GM23338 (cell line): ENCODE measurements at regions not wholly inside any gene's neighbourhood (a gene's known extent, or its start where the extent isn't known, plus 50 kb on each side); places are given as distances from the start of the nearest gene placed in this dataset.

Source experiments
- ATAC-seq: fragments of 200-7000 bp; cut with Tn5 transposase; 3 replicates; pipeline ENCODE4 v1.9.1; 2020
- DNase-seq: peaks from one replicate; pipeline ENCODE4 v3.0.0-alpha.2; 2015; ENCODE audit warnings: low spot score
- H2AFZ ChIP-seq: fragments of 200-600 bp; sonication (generic); 2 replicates; pipeline ENCODE4 v1.8.0; 2016; ENCODE audit warnings: antibody characterized with exemption, mild to moderate bottlenecking, moderate library complexity
- H3F3A ChIP-seq: fragments of 200-600 bp; sonication (generic); replicated peaks from 2 replicates; pipeline ENCODE4 v1.8.0; 2017; ENCODE audit warnings: antibody characterized with exemption, mixed run types, low read depth
- H3K27ac ChIP-seq: fragments of 200-600 bp; sonication (generic); 2 replicates; pipeline ENCODE4 v1.6.1; 2016; ENCODE audit warnings: low read depth
- H3K27me3 ChIP-seq: fragments of 200-600 bp; sonication (generic); 2 replicates; pipeline ENCODE4 v1.8.0; 2016; ENCODE audit warnings: mild to moderate bottlenecking, mixed run types, moderate library complexity; ENCODE audit not compliant: insufficient read depth
- H3K36me3 ChIP-seq: fragments of 200-600 bp; sonication (generic); 2 replicates; pipeline ENCODE4 v1.8.0; 2016; ENCODE audit warnings: mild to moderate bottlenecking; ENCODE audit not compliant: insufficient read depth
- H3K4me1 ChIP-seq: fragments of 200-600 bp; sonication (generic); 2 replicates; pipeline ENCODE4 v1.8.0; 2016; ENCODE audit warnings: mild to moderate bottlenecking, moderate library complexity; ENCODE audit not compliant: insufficient read depth
- H3K4me2 ChIP-seq: fragments of 200-600 bp; sonication (generic); 2 replicates; pipeline ENCODE4 v1.7.1; 2017; ENCODE audit warnings: mixed run types
- H3K4me3 ChIP-seq: fragments of 200-600 bp; sonication (generic); 2 replicates; pipeline ENCODE4 v1.6.1; 2016; ENCODE audit warnings: mixed run types
- H3K79me2 ChIP-seq: fragments of 200-600 bp; sonication (generic); replicated peaks from 2 replicates; pipeline ENCODE4 v1.8.0; 2017; ENCODE audit warnings: mild to moderate bottlenecking; ENCODE audit not compliant: insufficient read depth
- H3K9me2 ChIP-seq: fragments of 200-600 bp; sonication (generic); 2 replicates; pipeline ENCODE4 v1.8.0; 2017; ENCODE audit not compliant: insufficient read depth
- H4K20me1 ChIP-seq: fragments of 200-600 bp; sonication (generic); replicated peaks from 2 replicates; pipeline ENCODE4 v1.8.0; 2017; ENCODE audit warnings: mild to moderate bottlenecking; ENCODE audit not compliant: insufficient read depth
- H3K27ac Mint-ChIP-seq: 2 replicates; pipeline ENCODE4 v1.8.0; 2020; ENCODE audit warnings: inconsistent platforms, mild to moderate bottlenecking, moderate library complexity, mixed read lengths
- H3K27me3 Mint-ChIP-seq: 3 replicates; pipeline ENCODE4 v1.8.0; 2022; ENCODE audit warnings: low read depth, mild to moderate bottlenecking, moderate library complexity, mixed read lengths, inconsistent platforms; ENCODE audit not compliant: insufficient read depth, poor library complexity
- H3K36me3 Mint-ChIP-seq: 3 replicates; pipeline ENCODE4 v1.8.0; 2021; ENCODE audit warnings: low read depth, mild to moderate bottlenecking, inconsistent platforms, moderate library complexity, mixed read lengths
- H3K4me1 Mint-ChIP-seq: 3 replicates; pipeline ENCODE4 v1.8.0; 2020; ENCODE audit warnings: mild to moderate bottlenecking, inconsistent platforms, mixed read lengths
- H3K4me3 Mint-ChIP-seq: 3 replicates; pipeline ENCODE4 v1.8.0; 2021; ENCODE audit warnings: moderate library complexity, mild to moderate bottlenecking, inconsistent platforms, mixed read lengths
- H3K9me3 Mint-ChIP-seq: 3 replicates; pipeline ENCODE4 v1.8.0; 2020; ENCODE audit warnings: moderate library complexity, mild to moderate bottlenecking, inconsistent platforms, mixed read lengths
- CREB1 ChIP-seq: fragments of 250-450 bp; sonication (Bioruptor Pico); IDR thresholded peaks from 2 replicates; pipeline ENCODE4 v1.5.0; 2020; ENCODE audit warnings: low read depth, mild to moderate bottlenecking, moderate library complexity
- CTCF ChIP-seq, 2 experiments: fragments of 200-600 bp in 1 of 2; sonication (generic) in 1 of 2; conservative IDR thresholded peaks; 2 replicates each; pipeline versions ENCODE4 v1.5.1 to v1.6.1; 2016 to 2017; ENCODE audit warnings: antibody characterized with exemption in 2 of 2, low read depth in 2 of 2, mild to moderate bottlenecking in 2 of 2, moderate library complexity in 1 of 2
- ETS1 ChIP-seq: IDR thresholded peaks from 2 replicates; pipeline ENCODE4 v1.6.1; 2016; ENCODE audit warnings: antibody characterized with exemption
- EZH2 ChIP-seq: fragments of 200-600 bp; sonication (generic); IDR thresholded peaks from one replicate; pipeline ENCODE4 v1.8.0; 2017; ENCODE audit warnings: antibody characterized with exemption, mild to moderate bottlenecking, low read depth; ENCODE audit not compliant: unreplicated experiment
- EZH2phosphoT487 ChIP-seq: fragments of 200-600 bp; sonication (generic); IDR thresholded peaks from one replicate; pipeline ENCODE4 v1.8.1; 2018; ENCODE audit warnings: antibody characterized with exemption; ENCODE audit not compliant: unreplicated experiment
- JUNB ChIP-seq: IDR thresholded peaks from one replicate; pipeline ENCODE4 v1.6.1; 2016; ENCODE audit warnings: antibody characterized with exemption; ENCODE audit not compliant: unreplicated experiment
- NANOG ChIP-seq: IDR thresholded peaks from 2 replicates; pipeline ENCODE4 v1.6.1; 2016; ENCODE audit warnings: antibody characterized with exemption, borderline replicate concordance
- POLR2AphosphoS5 ChIP-seq: IDR thresholded peaks from 2 replicates; pipeline ENCODE4 v1.6.1; 2016; ENCODE audit warnings: antibody characterized with exemption, low read depth
- REST ChIP-seq: IDR thresholded peaks from one replicate; pipeline ENCODE4 v1.6.1; 2018; ENCODE audit warnings: antibody characterized with exemption; ENCODE audit not compliant: unreplicated experiment
- STAT1 ChIP-seq: IDR thresholded peaks from one replicate; pipeline ENCODE4 v1.6.1; 2016; ENCODE audit warnings: antibody characterized with exemption; ENCODE audit not compliant: unreplicated experiment
- ZNF114 ChIP-seq: fragments of 250-450 bp; sonication (Bioruptor Pico); IDR thresholded peaks from 2 replicates; pipeline ENCODE4 v1.5.0; 2020; ENCODE audit warnings: mild to moderate bottlenecking, moderate library complexity
- ZNF331 ChIP-seq: fragments of 250-450 bp; sonication (Bioruptor Pico); IDR thresholded peaks from 2 replicates; pipeline ENCODE4 v1.5.0; 2020; ENCODE audit warnings: low read depth, mild to moderate bottlenecking, moderate library complexity
- ZNF462 ChIP-seq: fragments of 250-450 bp; sonication (Bioruptor Pico); IDR thresholded peaks from 2 replicates; pipeline ENCODE4 v1.5.0; 2020; ENCODE audit warnings: mild to moderate bottlenecking, moderate library complexity

- H3K4me1 Mint-ChIP-seq, result no peaks in the 10 kb centered on the region
- H3K27me3 Mint-ChIP-seq, result no peaks in the 10 kb centered on the region
- H3K36me3 Mint-ChIP-seq, result peaks cover 3% of the 10 kb centered on the region; the same call in 1 of the 3 replicates
- no peak overlapping the region for H3K4me3 ChIP-seq
- H2AFZ ChIP-seq, result no peak overlapping the region
- no peaks in the 10 kb centered on the region for H3K36me3 ChIP-seq
- H3K4me2 ChIP-seq, result no peak overlapping the region
- no peaks in the 10 kb centered on the region for H3K79me2 ChIP-seq
- H3F3A ChIP-seq, result no peaks in the 10 kb centered on the region
- TF ChIP-seq JUNB (no peak), ZNF462 (CRISPR knock-in tag) (no peak), REST (no peak), NANOG (no peak), CTCF (conservative IDR thresholded peaks at IDR 0.05; ENCODE audit: low read depth in 2 of 2) (no peak), ETS1 (no peak), POLR2AphosphoS5 (no peak), STAT1 (no peak), CREB1 (no peak), EZH2 (no peak), EZH2phosphoT487 (no peak), ZNF331 (CRISPR knock-in tag) (no peak), ZNF114 (no peak)
- ATAC-seq (no peak), DNase-seq (no peak)
- no peaks in the 10 kb centered on the region for H3K27me3 ChIP-seq
- no peaks in the 10 kb centered on the region for H3K4me1 ChIP-seq
- H3K9me2 ChIP-seq, result no peaks in the 10 kb centered on the region
- no peak overlapping the region for H3K27ac ChIP-seq
- H3K9me3 Mint-ChIP-seq, result peaks cover 4% of the 10 kb centered on the region; the same call in 2 of the 3 replicates
- no peak overlapping the region for H3K27ac Mint-ChIP-seq
- no peak overlapping the region for H3K4me3 Mint-ChIP-seq
- H4K20me1 ChIP-seq, result no peaks in the 10 kb centered on the region
Measured at GRCh38 chr13:87172166-87172835, 498.9 kb upstream of the SLITRK5 start.
